ENCODE measurements at regions not wholly inside any gene's neighbourhood (a gene's known extent, or its start where the extent isn't known, plus 50 kb on each side); places are given as distances from the start of the nearest gene placed in this dataset.

GRCh38 chr3:137205394-137206045 lies 247.7 kb downstream of the IL20RB start:
- DNase-seq: no peak

- DNase-seq: no peak
Measured at GRCh38 chr3:137207616-137208015, 249.8 kb downstream of the IL20RB start.

GRCh38 chr3:137217733-137218132 lies 259.9 kb downstream of the IL20RB start:
- no peak for DNase-seq

DNA sequence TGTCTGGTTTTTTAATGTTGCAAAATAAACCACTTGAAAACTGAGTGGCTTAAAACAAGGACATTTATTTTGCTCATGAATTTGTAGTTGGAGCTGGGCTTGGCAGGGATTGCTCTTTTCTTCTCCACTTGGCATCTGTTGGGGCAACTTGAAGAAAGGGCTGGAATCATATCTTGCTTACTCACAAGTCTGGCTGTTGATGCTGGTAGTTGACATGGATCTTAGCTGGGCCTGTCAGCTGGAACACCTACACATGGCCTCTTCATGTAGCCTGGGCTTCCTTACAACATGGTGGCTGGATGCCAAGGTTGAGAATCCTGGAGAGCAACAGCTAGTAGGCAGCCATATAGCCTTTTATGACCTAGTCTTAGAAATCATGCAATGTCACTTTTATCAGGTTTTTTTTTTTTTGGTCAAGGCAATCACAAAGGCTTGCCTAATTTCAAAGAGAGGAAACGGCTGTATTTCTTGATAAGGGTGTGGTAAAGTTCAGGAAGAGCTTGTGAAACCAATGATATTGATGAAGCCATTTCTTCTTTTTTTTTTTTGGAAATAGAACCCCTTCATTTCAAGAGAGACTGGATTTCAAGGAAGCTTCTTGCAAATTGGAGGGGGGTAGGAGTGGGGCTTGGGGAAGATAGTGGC lies 262.1 kb downstream of the IL20RB start:
- DNase-seq: no peak

DNA sequence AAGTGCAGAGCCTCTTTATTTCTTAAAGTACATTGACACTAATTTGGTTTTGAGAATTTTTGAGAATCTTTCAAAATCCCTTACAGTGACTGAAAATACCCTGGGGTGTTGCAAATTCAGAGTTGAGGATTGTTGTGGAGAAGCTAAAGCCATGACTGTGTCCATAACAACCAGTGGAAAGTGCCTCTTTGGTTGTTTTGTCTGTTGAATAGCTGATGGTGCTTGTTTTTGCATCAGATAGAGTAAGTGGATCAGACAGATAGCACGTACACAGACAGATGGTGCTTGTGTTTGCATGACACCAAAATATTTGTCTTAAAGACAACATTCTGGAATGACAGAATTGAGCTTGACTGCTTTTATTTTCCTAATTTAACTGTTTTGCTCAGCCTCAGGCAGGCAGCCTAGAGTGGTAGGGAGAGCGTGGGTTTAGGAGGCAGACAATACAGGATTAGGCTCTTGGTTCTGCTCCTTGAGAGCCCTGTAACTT lies 265.0 kb downstream of the IL20RB start:
- no peak for DNase-seq

DNA sequence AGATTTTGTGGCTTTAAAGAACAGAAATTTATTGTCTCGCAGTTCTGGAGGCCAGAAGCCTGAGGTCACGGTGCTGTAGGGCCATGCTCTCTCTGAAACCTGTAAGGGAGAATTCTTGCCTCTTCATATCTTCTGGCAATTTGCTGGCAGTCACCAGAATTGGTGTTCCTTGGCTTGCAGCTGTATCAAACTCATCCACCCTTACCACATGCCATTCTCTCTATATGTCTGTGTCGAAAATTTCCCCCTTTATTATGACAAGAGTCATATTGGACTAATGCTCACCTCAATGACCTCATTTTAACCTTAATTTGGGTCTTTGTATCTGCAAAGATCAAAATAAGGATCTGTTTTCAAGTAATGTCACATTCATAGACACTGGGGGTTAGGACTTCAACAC lies 266.7 kb downstream of the IL20RB start:
- no peak for DNase-seq

DNA sequence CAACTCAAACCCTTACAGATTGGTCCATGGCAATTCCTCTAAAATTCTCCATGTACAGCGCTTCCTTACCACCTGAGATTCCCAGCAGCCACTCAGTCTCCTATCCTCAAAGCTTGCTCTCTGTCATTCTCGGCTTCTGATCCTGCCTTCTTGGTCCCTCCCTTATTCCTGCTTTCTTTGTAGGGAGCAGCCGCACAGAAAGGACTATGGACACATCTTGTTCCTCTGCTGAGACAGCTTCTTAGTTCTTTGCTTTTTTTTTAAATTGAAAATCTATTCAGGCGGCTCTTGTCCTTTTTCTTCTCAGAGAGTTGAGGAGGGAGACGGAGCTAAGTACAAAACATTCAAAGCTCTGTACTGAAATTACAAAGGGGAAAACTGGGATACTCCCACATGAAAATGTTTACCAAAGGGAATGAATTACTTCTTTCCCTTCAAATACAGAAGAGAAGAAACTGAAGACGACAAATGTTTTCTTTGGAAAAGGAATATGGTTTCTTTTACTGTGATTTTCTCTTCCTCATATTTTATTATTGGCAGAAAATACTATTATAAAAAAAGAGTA lies 285.1 kb downstream of the IL20RB start:
- no peak for DNase-seq

DNA sequence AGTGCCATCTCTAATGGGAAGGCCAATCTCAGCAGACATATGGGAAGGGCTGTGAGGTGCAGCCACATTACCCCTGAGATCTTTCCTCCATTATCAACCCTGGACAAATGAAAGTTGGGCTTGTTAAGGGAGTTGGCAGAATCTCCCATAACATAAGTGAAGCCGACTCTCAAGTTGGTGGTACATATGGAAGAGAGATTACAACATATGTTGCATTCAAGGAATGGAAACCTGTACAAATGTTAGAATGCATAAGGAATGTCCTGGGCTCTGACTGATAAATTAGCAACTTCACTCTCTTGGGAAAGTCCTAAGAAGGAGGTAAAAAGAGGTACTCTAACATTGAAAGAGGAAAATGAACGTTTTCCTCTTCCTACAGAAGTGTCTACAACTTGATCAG lies 288.7 kb downstream of the IL20RB start:
- no peak for DNase-seq

GRCh38 chr3:137249311-137249940 lies 291.6 kb downstream of the IL20RB start:
- no peak for DNase-seq

DNA sequence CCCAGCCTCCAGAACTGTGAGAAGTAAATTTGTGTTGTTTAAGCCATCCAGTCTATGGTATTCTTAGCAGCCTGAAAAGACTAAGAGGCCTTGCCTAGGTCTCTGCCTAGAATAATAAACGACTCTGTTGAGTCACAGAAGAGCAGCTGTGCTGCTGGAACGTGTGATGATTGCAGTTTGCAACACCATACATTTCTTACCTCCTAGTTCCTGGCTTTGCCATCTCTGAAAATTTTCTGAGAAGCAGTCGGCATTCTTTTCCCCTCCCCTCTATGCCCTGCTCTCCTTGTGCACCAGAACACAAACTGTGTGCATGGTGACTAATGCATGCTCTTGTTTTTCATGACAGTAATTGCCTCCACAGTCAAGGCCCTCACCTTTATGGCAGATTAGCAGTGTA lies 301.3 kb downstream of the IL20RB start:
- no peak for DNase-seq

- DNase-seq: no peak
Measured at GRCh38 chr3:137259701-137260100, 301.9 kb downstream of the IL20RB start.

- no peak for DNase-seq
Measured at GRCh38 chr3:137264071-137264820, 306.5 kb downstream of the IL20RB start.

DNA sequence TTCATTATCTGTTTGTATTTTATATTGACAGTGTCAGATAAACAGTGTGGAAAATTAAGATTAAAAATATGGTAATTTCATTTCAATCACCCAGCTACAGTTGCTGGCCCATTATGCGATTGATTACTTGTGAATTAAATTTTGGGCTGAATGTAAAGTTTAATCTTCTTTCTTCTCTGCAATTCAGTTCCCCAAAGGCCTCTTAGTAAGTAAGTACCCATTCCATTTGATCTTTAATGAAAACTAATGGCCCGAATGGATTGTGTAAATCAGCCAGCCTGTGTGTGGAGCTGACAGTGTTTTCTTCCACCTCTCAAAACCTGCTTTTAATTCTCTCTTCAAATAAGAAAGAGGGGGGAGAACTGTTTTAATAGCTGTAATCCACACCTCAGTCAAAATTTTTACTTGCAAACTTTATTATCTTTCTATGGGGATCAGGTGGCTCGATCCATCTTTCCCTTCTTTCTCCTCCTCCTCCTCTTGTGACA lies 307.1 kb downstream of the IL20RB start:
- no peak for DNase-seq

- DNase-seq: no peak
Measured at GRCh38 chr3:137282871-137283270, 325.1 kb downstream of the IL20RB start.

GRCh38 chr3:137285924-137286323 lies 328.1 kb downstream of the IL20RB start:
- DNase-seq: no peak

GRCh38 chr3:137293086-137293485 lies 335.3 kb downstream of the IL20RB start:
- no peak for DNase-seq

DNA sequence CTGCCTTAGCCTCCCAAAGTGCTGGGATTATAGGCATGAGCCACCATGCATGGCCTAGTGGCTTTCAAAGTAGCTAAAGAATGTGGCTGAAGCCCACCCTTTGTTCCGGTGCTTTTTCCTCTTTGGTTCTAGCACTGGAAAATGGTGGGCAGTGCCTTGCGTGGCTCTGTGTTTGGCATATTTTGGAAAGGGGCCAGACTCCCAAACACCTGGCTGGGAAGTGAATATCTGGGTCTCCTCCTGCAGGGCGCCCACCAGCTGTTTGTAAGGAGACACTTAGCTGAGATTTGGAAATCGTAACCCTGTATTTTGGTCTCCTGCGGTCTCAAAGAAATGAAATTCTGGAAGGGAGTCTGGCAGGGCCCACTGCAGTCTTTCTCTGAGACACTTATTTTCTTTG lies 336.4 kb downstream of the IL20RB start:
- DNase-seq: no peak

DNA sequence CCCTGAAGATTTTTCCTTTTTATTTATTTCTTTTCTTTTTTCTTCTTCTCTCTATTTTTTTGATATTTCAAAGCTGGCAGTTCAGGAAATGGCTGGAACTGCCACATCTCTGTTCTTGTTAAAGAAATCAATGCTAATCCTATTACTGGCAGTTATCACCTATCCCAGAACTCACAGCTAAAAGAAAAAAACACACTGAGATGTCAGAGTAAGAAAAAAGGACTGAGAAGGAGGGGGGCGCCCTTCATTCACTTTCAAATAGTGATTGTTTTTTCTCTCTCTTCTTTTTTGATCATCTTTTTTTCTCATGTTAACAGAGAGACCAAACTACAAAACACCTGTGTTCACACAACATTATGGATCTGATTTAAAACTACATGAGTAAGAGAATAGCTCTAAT lies 337.1 kb downstream of the IL20RB start:
- no peak for DNase-seq

DNA sequence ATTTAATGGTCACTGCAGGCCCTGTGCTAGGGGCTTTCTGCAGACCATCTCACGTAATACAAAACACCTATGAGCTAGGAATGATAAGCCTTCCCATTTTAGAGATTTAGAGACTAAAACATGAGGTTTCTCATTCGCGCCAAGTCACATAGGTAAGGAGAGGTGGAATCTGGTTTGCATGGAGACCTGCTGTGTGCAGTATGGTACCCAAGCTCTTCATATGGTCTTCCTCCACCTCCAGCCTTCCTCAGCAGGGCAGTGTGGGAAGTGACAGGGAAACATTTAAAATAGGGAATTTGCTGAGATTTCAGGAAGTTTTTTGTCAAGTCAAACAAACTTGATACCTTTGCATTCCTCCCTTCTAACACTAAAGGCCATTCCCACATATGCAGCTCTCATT lies 337.6 kb downstream of the IL20RB start:
- DNase-seq: no peak

- DNase-seq: no peak
Measured at GRCh38 chr3:137296116-137296515, 338.3 kb downstream of the IL20RB start.

- DNase-seq: no peak
Measured at GRCh38 chr3:137297770-137298169, 340.0 kb downstream of the IL20RB start.

- DNase-seq: no peak
Measured at GRCh38 chr3:137300703-137301102, 342.9 kb downstream of the IL20RB start.

Measured in bone marrow (tissue), 2 donors.